Ovary (tissue), 3 donors: ENCODE measurements at regions not wholly inside any gene's neighbourhood (a gene's known extent, or its start where the extent isn't known, plus 50 kb on each side); places are given as distances from the start of the nearest gene placed in this dataset.

Source experiments
- EP300 ChIP-seq: sonication (generic); formaldehyde crosslinking; IDR thresholded peaks from one replicate; pipeline ENCODE4 v1.6.1; 2017; ENCODE audit warnings: antibody characterized with exemption
- POLR2A ChIP-seq: fragments of 450-650 bp; IDR thresholded peaks from one replicate; pipeline ENCODE4 v1.6.1; 2017; ENCODE audit warnings: antibody characterized with exemption, mild to moderate bottlenecking, moderate library complexity
- TF ChIP-seq, protein P1 (sequence below), 3 donors: fragments of 450-650 bp in 2 of 3; fragments of 200-600 bp in 1 of 3; IDR thresholded peaks; one replicate each; pipeline versions ENCODE4 v1.5.1 to v1.8.0; 2016 to 2022; ENCODE audit warnings: antibody characterized with exemption in 3 of 3, mild to moderate bottlenecking in 1 of 3
- donor health status: DM: no; HTN: no; CAD: no.

DNA sequence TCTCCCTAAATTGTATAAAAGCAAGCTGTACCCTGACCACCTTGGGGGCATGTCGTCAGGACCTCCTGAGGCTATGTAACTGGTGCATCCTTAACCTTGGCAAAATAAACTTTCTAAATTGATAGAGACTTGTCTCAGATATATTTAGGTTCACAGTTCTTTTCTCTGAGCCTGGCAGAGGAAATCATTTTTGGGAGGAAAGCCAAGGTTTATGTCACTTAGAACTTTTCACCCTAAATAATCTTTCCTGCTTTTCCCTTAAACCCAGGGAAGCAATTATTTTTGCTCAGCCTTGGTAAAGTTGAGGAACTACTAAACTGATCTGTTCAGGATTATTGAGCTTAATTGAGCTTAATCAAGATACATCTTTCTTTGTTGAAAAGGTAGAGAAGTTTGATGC lies 608.9 kb downstream of the PDCD6IP start:
- TF ChIP-seq, protein P1, sequence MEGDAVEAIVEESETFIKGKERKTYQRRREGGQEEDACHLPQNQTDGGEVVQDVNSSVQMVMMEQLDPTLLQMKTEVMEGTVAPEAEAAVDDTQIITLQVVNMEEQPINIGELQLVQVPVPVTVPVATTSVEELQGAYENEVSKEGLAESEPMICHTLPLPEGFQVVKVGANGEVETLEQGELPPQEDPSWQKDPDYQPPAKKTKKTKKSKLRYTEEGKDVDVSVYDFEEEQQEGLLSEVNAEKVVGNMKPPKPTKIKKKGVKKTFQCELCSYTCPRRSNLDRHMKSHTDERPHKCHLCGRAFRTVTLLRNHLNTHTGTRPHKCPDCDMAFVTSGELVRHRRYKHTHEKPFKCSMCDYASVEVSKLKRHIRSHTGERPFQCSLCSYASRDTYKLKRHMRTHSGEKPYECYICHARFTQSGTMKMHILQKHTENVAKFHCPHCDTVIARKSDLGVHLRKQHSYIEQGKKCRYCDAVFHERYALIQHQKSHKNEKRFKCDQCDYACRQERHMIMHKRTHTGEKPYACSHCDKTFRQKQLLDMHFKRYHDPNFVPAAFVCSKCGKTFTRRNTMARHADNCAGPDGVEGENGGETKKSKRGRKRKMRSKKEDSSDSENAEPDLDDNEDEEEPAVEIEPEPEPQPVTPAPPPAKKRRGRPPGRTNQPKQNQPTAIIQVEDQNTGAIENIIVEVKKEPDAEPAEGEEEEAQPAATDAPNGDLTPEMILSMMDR (IDR thresholded peaks at IDR 0.05), result no peak
- no peak for TF ChIP-seq POLR2A
- no peak for TF ChIP-seq EP300
